GM23338 (cell line): ENCODE measurements at regions not wholly inside any gene's neighbourhood (a gene's known extent, or its start where the extent isn't known, plus 50 kb on each side); places are given as distances from the start of the nearest gene placed in this dataset.

ENCODE experiments used
- ATAC-seq: fragments of 200-7000 bp; cut with Tn5 transposase; 3 replicates; pipeline ENCODE4 v1.9.1; 2020
- DNase-seq: peaks from one replicate; pipeline ENCODE4 v3.0.0-alpha.2; 2015; ENCODE audit warnings: low spot score
- H2AFZ ChIP-seq: fragments of 200-600 bp; sonication (generic); 2 replicates; pipeline ENCODE4 v1.8.0; 2016; ENCODE audit warnings: antibody characterized with exemption, mild to moderate bottlenecking, moderate library complexity
- H3F3A ChIP-seq: fragments of 200-600 bp; sonication (generic); replicated peaks from 2 replicates; pipeline ENCODE4 v1.8.0; 2017; ENCODE audit warnings: antibody characterized with exemption, mixed run types, low read depth
- H3K27ac ChIP-seq: fragments of 200-600 bp; sonication (generic); 2 replicates; pipeline ENCODE4 v1.6.1; 2016; ENCODE audit warnings: low read depth
- H3K27me3 ChIP-seq: fragments of 200-600 bp; sonication (generic); 2 replicates; pipeline ENCODE4 v1.8.0; 2016; ENCODE audit warnings: mild to moderate bottlenecking, mixed run types, moderate library complexity; ENCODE audit not compliant: insufficient read depth
- H3K36me3 ChIP-seq: fragments of 200-600 bp; sonication (generic); 2 replicates; pipeline ENCODE4 v1.8.0; 2016; ENCODE audit warnings: mild to moderate bottlenecking; ENCODE audit not compliant: insufficient read depth
- H3K4me1 ChIP-seq: fragments of 200-600 bp; sonication (generic); 2 replicates; pipeline ENCODE4 v1.8.0; 2016; ENCODE audit warnings: mild to moderate bottlenecking, moderate library complexity; ENCODE audit not compliant: insufficient read depth
- H3K4me2 ChIP-seq: fragments of 200-600 bp; sonication (generic); 2 replicates; pipeline ENCODE4 v1.7.1; 2017; ENCODE audit warnings: mixed run types
- H3K4me3 ChIP-seq: fragments of 200-600 bp; sonication (generic); 2 replicates; pipeline ENCODE4 v1.6.1; 2016; ENCODE audit warnings: mixed run types
- H3K79me2 ChIP-seq: fragments of 200-600 bp; sonication (generic); replicated peaks from 2 replicates; pipeline ENCODE4 v1.8.0; 2017; ENCODE audit warnings: mild to moderate bottlenecking; ENCODE audit not compliant: insufficient read depth
- H3K9me2 ChIP-seq: fragments of 200-600 bp; sonication (generic); 2 replicates; pipeline ENCODE4 v1.8.0; 2017; ENCODE audit not compliant: insufficient read depth
- H4K20me1 ChIP-seq: fragments of 200-600 bp; sonication (generic); replicated peaks from 2 replicates; pipeline ENCODE4 v1.8.0; 2017; ENCODE audit warnings: mild to moderate bottlenecking; ENCODE audit not compliant: insufficient read depth
- H3K27ac Mint-ChIP-seq: 2 replicates; pipeline ENCODE4 v1.8.0; 2020; ENCODE audit warnings: inconsistent platforms, mild to moderate bottlenecking, moderate library complexity, mixed read lengths
- H3K27me3 Mint-ChIP-seq: 3 replicates; pipeline ENCODE4 v1.8.0; 2022; ENCODE audit warnings: low read depth, mild to moderate bottlenecking, moderate library complexity, mixed read lengths, inconsistent platforms; ENCODE audit not compliant: insufficient read depth, poor library complexity
- H3K36me3 Mint-ChIP-seq: 3 replicates; pipeline ENCODE4 v1.8.0; 2021; ENCODE audit warnings: low read depth, mild to moderate bottlenecking, inconsistent platforms, moderate library complexity, mixed read lengths
- H3K4me1 Mint-ChIP-seq: 3 replicates; pipeline ENCODE4 v1.8.0; 2020; ENCODE audit warnings: mild to moderate bottlenecking, inconsistent platforms, mixed read lengths
- H3K4me3 Mint-ChIP-seq: 3 replicates; pipeline ENCODE4 v1.8.0; 2021; ENCODE audit warnings: moderate library complexity, mild to moderate bottlenecking, inconsistent platforms, mixed read lengths
- H3K9me3 Mint-ChIP-seq: 3 replicates; pipeline ENCODE4 v1.8.0; 2020; ENCODE audit warnings: moderate library complexity, mild to moderate bottlenecking, inconsistent platforms, mixed read lengths
- CREB1 ChIP-seq: fragments of 250-450 bp; sonication (Bioruptor Pico); IDR thresholded peaks from 2 replicates; pipeline ENCODE4 v1.5.0; 2020; ENCODE audit warnings: low read depth, mild to moderate bottlenecking, moderate library complexity
- ETS1 ChIP-seq: IDR thresholded peaks from 2 replicates; pipeline ENCODE4 v1.6.1; 2016; ENCODE audit warnings: antibody characterized with exemption
- EZH2 ChIP-seq: fragments of 200-600 bp; sonication (generic); IDR thresholded peaks from one replicate; pipeline ENCODE4 v1.8.0; 2017; ENCODE audit warnings: antibody characterized with exemption, mild to moderate bottlenecking, low read depth; ENCODE audit not compliant: unreplicated experiment
- EZH2phosphoT487 ChIP-seq: fragments of 200-600 bp; sonication (generic); IDR thresholded peaks from one replicate; pipeline ENCODE4 v1.8.1; 2018; ENCODE audit warnings: antibody characterized with exemption; ENCODE audit not compliant: unreplicated experiment
- JUNB ChIP-seq: IDR thresholded peaks from one replicate; pipeline ENCODE4 v1.6.1; 2016; ENCODE audit warnings: antibody characterized with exemption; ENCODE audit not compliant: unreplicated experiment
- NANOG ChIP-seq: IDR thresholded peaks from 2 replicates; pipeline ENCODE4 v1.6.1; 2016; ENCODE audit warnings: antibody characterized with exemption, borderline replicate concordance
- POLR2AphosphoS5 ChIP-seq: IDR thresholded peaks from 2 replicates; pipeline ENCODE4 v1.6.1; 2016; ENCODE audit warnings: antibody characterized with exemption, low read depth
- STAT1 ChIP-seq: IDR thresholded peaks from one replicate; pipeline ENCODE4 v1.6.1; 2016; ENCODE audit warnings: antibody characterized with exemption; ENCODE audit not compliant: unreplicated experiment
- ZNF114 ChIP-seq: fragments of 250-450 bp; sonication (Bioruptor Pico); IDR thresholded peaks from 2 replicates; pipeline ENCODE4 v1.5.0; 2020; ENCODE audit warnings: mild to moderate bottlenecking, moderate library complexity
- ZNF331 ChIP-seq: fragments of 250-450 bp; sonication (Bioruptor Pico); IDR thresholded peaks from 2 replicates; pipeline ENCODE4 v1.5.0; 2020; ENCODE audit warnings: low read depth, mild to moderate bottlenecking, moderate library complexity
- TF ChIP-seq, protein P1 (sequence below), 2 experiments: fragments of 200-600 bp in 1 of 2; sonication (generic) in 1 of 2; conservative IDR thresholded peaks; 2 replicates each; pipeline versions ENCODE4 v1.5.1 to v1.6.1; 2016 to 2017; ENCODE audit warnings: antibody characterized with exemption in 2 of 2, low read depth in 2 of 2, mild to moderate bottlenecking in 2 of 2, moderate library complexity in 1 of 2
- TF ChIP-seq, protein P2 (sequence below): fragments of 250-450 bp; sonication (Bioruptor Pico); IDR thresholded peaks from 2 replicates; pipeline ENCODE4 v1.5.0; 2020; ENCODE audit warnings: mild to moderate bottlenecking, moderate library complexity

DNA sequence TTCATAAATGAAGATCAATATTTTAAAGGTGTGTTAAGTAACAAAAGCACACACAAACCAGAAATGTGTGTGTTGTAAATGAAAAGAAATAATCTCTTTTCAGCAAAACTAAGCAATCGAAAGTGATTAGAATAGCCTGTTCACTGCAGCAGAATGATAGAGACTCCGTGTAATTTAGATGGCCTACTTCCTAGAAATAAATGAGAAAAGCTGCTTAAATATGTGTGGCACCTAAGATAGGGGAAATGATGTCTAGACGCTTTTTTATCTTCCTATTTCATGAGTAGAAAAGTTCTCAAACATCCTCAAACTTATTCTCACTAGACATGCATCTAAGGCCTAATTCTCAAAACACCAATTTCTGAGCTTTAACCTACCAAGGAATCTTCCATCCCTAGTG lies 124.7 kb upstream of the BRINP3 start (continued):
- TF ChIP-seq, protein P1, sequence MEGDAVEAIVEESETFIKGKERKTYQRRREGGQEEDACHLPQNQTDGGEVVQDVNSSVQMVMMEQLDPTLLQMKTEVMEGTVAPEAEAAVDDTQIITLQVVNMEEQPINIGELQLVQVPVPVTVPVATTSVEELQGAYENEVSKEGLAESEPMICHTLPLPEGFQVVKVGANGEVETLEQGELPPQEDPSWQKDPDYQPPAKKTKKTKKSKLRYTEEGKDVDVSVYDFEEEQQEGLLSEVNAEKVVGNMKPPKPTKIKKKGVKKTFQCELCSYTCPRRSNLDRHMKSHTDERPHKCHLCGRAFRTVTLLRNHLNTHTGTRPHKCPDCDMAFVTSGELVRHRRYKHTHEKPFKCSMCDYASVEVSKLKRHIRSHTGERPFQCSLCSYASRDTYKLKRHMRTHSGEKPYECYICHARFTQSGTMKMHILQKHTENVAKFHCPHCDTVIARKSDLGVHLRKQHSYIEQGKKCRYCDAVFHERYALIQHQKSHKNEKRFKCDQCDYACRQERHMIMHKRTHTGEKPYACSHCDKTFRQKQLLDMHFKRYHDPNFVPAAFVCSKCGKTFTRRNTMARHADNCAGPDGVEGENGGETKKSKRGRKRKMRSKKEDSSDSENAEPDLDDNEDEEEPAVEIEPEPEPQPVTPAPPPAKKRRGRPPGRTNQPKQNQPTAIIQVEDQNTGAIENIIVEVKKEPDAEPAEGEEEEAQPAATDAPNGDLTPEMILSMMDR (conservative IDR thresholded peaks at IDR 0.05; ENCODE audit: low read depth in 2 of 2): no peak
- TF ChIP-seq POLR2AphosphoS5: no peak
- no peak for TF ChIP-seq STAT1
- no peak for TF ChIP-seq NANOG
- no peak for TF ChIP-seq ZNF331 (CRISPR knock-in tag)
- no peak for TF ChIP-seq ETS1
- TF ChIP-seq ZNF114 (CRISPR knock-in tag): no peak
- no peak for TF ChIP-seq CREB1 (CRISPR knock-in tag)
- TF ChIP-seq EZH2phosphoT487: no peak
- no peak for TF ChIP-seq JUNB

GRCh38 chr1:190608282-190608681 lies 130.6 kb upstream of the BRINP3 start:
- no peak for ATAC-seq
- TF ChIP-seq EZH2phosphoT487 (no peak), EZH2 (no peak), ETS1 (no peak), ZNF114 (CRISPR knock-in tag) (no peak), ZNF331 (CRISPR knock-in tag) (no peak)
- TF ChIP-seq, protein P2, sequence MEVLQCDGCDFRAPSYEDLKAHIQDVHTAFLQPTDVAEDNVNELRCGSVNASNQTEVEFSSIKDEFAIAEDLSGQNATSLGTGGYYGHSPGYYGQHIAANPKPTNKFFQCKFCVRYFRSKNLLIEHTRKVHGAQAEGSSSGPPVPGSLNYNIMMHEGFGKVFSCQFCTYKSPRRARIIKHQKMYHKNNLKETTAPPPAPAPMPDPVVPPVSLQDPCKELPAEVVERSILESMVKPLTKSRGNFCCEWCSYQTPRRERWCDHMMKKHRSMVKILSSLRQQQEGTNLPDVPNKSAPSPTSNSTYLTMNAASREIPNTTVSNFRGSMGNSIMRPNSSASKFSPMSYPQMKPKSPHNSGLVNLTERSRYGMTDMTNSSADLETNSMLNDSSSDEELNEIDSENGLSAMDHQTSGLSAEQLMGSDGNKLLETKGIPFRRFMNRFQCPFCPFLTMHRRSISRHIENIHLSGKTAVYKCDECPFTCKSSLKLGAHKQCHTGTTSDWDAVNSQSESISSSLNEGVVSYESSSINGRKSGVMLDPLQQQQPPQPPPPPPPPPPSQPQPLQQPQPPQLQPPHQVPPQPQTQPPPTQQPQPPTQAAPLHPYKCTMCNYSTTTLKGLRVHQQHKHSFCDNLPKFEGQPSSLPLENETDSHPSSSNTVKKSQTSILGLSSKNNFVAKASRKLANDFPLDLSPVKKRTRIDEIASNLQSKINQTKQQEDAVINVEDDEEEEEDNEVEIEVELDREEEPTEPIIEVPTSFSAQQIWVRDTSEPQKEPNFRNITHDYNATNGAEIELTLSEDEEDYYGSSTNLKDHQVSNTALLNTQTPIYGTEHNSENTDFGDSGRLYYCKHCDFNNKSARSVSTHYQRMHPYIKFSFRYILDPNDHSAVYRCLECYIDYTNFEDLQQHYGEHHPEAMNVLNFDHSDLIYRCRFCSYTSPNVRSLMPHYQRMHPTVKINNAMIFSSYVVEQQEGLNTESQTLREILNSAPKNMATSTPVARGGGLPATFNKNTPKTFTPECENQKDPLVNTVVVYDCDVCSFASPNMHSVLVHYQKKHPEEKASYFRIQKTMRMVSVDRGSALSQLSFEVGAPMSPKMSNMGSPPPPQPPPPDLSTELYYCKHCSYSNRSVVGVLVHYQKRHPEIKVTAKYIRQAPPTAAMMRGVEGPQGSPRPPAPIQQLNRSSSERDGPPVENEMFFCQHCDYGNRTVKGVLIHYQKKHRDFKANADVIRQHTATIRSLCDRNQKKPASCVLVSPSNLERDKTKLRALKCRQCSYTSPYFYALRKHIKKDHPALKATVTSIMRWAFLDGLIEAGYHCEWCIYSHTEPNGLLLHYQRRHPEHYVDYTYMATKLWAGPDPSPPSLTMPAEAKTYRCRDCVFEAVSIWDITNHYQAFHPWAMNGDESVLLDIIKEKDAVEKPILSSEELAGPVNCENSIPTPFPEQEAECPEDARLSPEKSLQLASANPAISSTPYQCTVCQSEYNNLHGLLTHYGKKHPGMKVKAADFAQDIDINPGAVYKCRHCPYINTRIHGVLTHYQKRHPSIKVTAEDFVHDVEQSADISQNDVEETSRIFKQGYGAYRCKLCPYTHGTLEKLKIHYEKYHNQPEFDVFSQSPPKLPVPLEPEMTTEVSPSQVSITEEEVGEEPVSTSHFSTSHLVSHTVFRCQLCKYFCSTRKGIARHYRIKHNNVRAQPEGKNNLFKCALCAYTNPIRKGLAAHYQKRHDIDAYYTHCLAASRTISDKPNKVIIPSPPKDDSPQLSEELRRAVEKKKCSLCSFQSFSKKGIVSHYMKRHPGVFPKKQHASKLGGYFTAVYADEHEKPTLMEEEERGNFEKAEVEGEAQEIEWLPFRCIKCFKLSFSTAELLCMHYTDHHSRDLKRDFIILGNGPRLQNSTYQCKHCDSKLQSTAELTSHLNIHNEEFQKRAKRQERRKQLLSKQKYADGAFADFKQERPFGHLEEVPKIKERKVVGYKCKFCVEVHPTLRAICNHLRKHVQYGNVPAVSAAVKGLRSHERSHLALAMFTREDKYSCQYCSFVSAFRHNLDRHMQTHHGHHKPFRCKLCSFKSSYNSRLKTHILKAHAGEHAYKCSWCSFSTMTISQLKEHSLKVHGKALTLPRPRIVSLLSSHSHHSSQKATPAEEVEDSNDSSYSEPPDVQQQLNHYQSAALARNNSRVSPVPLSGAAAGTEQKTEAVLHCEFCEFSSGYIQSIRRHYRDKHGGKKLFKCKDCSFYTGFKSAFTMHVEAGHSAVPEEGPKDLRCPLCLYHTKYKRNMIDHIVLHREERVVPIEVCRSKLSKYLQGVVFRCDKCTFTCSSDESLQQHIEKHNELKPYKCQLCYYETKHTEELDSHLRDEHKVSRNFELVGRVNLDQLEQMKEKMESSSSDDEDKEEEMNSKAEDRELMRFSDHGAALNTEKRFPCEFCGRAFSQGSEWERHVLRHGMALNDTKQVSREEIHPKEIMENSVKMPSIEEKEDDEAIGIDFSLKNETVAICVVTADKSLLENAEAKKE (CRISPR knock-in tag): no peak

More at GRCh38 chr1:190608282-190608681, 130.6 kb upstream of the BRINP3 start:
- no peaks in the 10 kb centered on the region for H3F3A ChIP-seq
- no peaks in the 10 kb centered on the region for H3K36me3 ChIP-seq
- no peak overlapping the region for H3K27ac ChIP-seq
- Mint-ChIP-seq H3K36me3 (no peaks in the 10 kb centered on the region), H3K9me3 (no peaks in the 10 kb centered on the region), H3K4me3 (no peak overlapping the region), H3K27me3 (no peaks in the 10 kb centered on the region), H3K27ac (no peak overlapping the region), H3K4me1 (no peaks in the 10 kb centered on the region)
- no peak overlapping the region for H3K4me3 ChIP-seq
- no peaks in the 10 kb centered on the region for H4K20me1 ChIP-seq
- no peak for DNase-seq
- H3K4me1 ChIP-seq: no peaks in the 10 kb centered on the region
- H2AFZ ChIP-seq: no peak overlapping the region
- no peaks in the 10 kb centered on the region for H3K9me2 ChIP-seq
- H3K79me2 ChIP-seq: no peaks in the 10 kb centered on the region
- H3K27me3 ChIP-seq: no peaks in the 10 kb centered on the region
- no peak overlapping the region for H3K4me2 ChIP-seq
